ENCODE measurements at regions not wholly inside any gene's neighbourhood (a gene's known extent, or its start where the extent isn't known, plus 50 kb on each side); places are given as distances from the start of the nearest gene placed in this dataset.

- TF ChIP-seq POLR2A (IDR thresholded peaks at IDR 0.05; ENCODE audit: low read depth, low read length) (no peak), POLR2AphosphoS5 (IDR thresholded peaks at IDR 0.05; ENCODE audit: low read depth, low read length) (no peak), TAF1 (IDR thresholded peaks at IDR 0.05; ENCODE audit: borderline replicate concordance, low read depth, low read length) (no peak)
Observed at GRCh38 chr4:114366368-114366767, 232.2 kb upstream of the UGT8 start.
